ENCODE measurements at regions not wholly inside any gene's neighbourhood (a gene's known extent, or its start where the extent isn't known, plus 50 kb on each side); places are given as distances from the start of the nearest gene placed in this dataset.

DNA sequence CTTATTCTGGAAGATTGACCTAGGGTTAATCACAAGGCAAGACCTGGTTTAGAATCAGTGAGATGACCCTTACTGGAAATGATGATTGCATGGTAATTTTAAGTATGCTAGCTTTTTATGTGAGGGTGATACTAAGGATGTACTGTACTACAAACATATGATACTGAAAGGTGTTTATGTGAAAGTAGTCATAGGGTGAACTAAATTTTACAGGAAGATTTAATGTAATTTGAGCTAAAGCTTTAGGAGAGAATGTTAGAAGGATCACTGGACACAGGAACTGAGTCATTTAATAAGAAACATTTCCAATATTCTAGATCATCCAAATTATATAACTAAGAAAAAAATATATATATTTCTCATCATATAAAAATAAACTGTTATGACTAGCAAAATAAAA is 197.2 kb downstream of the COX7C start:
- DNase-seq (ENCODE audit: low spot score) = no peak
- H3K36me3 ChIP-seq = no peaks in the 10 kb centered on the region
- no peaks in the 10 kb centered on the region for H3K9me3 ChIP-seq
- TF ChIP-seq, protein P1, sequence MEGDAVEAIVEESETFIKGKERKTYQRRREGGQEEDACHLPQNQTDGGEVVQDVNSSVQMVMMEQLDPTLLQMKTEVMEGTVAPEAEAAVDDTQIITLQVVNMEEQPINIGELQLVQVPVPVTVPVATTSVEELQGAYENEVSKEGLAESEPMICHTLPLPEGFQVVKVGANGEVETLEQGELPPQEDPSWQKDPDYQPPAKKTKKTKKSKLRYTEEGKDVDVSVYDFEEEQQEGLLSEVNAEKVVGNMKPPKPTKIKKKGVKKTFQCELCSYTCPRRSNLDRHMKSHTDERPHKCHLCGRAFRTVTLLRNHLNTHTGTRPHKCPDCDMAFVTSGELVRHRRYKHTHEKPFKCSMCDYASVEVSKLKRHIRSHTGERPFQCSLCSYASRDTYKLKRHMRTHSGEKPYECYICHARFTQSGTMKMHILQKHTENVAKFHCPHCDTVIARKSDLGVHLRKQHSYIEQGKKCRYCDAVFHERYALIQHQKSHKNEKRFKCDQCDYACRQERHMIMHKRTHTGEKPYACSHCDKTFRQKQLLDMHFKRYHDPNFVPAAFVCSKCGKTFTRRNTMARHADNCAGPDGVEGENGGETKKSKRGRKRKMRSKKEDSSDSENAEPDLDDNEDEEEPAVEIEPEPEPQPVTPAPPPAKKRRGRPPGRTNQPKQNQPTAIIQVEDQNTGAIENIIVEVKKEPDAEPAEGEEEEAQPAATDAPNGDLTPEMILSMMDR (IDR thresholded peaks at IDR 0.05) = no peak
- H3K4me1 ChIP-seq = no peaks in the 10 kb centered on the region
- no peak overlapping the region for H3K4me3 ChIP-seq
- no peak overlapping the region for H3K27ac ChIP-seq
- H3K27me3 ChIP-seq = no peaks in the 10 kb centered on the region

DNA sequence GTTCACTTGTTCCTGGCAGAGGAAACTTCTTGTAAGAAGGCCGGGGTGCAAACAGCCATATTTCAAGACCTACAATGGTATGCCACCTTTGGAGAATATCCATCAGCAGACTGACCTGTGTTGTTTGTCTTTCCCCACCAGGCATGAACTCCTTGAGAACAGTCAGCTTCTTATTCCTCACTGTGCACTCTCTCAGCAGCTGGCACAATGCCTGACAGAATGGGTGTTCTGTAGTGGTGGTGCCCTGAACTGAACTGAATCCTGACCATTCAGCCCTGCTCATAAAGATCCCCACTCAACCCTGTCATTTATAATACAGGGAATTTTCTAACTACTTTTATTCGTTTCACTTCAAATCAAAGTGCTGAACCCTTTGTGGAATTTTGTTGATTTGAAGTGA is 206.9 kb downstream of the COX7C start:
- no peak for DNase-seq (ENCODE audit: low spot score)
- no peaks in the 10 kb centered on the region for H3K27me3 ChIP-seq
- TF ChIP-seq, protein P1 (IDR thresholded peaks at IDR 0.05) = no peak
- H3K9me3 ChIP-seq = no peaks in the 10 kb centered on the region
- no peaks in the 10 kb centered on the region for H3K4me1 ChIP-seq
- no peaks in the 10 kb centered on the region for H3K36me3 ChIP-seq
- H3K4me3 ChIP-seq = no peak overlapping the region
- no peak overlapping the region for H3K27ac ChIP-seq

DNA sequence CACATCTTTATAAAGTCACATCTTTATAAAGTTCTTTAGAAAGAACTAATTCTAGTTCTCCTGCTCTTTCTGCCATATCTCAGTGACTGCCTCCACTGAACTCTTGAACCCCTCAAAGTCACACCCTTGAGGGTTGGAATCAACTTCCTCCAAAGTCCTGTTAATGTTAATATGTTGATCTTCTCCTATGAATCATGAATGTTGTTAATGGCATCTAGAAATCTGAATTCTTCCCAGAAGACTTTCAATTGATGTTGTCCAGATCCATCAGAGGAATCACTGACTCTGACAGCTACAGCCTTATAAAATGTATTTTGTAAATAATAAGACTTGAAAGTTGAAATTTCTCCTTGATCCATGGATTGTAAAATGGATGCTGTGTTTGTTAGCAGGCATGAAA is 213.4 kb downstream of the COX7C start:
- no peaks in the 10 kb centered on the region for H3K9me3 ChIP-seq
- H3K27me3 ChIP-seq = no peaks in the 10 kb centered on the region
- H3K27ac ChIP-seq = no peak overlapping the region
- DNase-seq (ENCODE audit: low spot score) = no peak
- no peaks in the 10 kb centered on the region for H3K36me3 ChIP-seq
- no peaks in the 10 kb centered on the region for H3K4me1 ChIP-seq
- no peak overlapping the region for H3K4me3 ChIP-seq
- TF ChIP-seq, protein P1 (IDR thresholded peaks at IDR 0.05) = no peak

DNA sequence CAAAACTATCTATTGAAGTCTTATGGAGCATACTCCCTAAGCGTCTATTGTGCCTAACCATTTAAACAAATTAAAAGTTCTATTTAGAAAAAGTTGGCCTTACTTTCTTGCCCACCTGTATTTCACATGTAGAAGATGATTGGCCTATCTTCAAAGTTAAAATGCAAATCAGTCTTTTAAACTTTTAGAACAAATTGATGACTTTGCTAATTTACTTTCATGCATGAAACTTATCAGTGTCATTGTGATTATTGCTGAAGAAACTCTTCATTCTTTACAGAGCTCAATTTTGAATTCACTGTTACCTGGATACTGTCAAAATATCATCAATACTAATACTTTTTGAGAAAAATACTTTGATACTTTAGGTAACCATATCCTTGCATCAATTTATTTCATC is 216.1 kb downstream of the COX7C start:
- no peaks in the 10 kb centered on the region for H3K27me3 ChIP-seq
- no peaks in the 10 kb centered on the region for H3K9me3 ChIP-seq
- H3K4me3 ChIP-seq = no peak overlapping the region
- TF ChIP-seq, protein P1 (IDR thresholded peaks at IDR 0.05) = no peak
- no peak overlapping the region for H3K27ac ChIP-seq
- H3K4me1 ChIP-seq = no peaks in the 10 kb centered on the region
- DNase-seq (ENCODE audit: low spot score) = no peak
- no peaks in the 10 kb centered on the region for H3K36me3 ChIP-seq

DNA sequence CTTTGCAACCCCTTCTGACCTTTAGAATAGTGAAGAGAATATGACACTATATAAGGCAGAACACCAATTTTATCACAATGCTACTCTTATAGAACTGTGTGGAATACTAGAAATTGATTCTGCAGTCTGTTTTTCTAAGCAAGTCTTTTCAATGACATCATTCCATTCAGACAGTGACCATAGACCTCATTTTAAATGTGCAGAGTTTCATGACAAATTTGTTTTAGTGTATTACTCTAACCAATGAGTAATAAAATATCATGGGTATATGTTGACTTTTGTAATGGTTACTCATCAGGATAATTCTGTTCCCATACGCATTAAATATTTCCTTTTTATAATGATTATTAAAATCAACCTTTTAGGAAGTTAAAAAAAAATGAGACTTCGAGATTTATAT is 219.9 kb downstream of the COX7C start:
- no peaks in the 10 kb centered on the region for H3K36me3 ChIP-seq
- H3K4me3 ChIP-seq = no peak overlapping the region
- H3K27me3 ChIP-seq = no peaks in the 10 kb centered on the region
- DNase-seq (ENCODE audit: low spot score) = no peak
- no peak overlapping the region for H3K27ac ChIP-seq
- TF ChIP-seq, protein P1 (IDR thresholded peaks at IDR 0.05) = no peak
- H3K4me1 ChIP-seq = no peaks in the 10 kb centered on the region
- no peaks in the 10 kb centered on the region for H3K9me3 ChIP-seq

DNA sequence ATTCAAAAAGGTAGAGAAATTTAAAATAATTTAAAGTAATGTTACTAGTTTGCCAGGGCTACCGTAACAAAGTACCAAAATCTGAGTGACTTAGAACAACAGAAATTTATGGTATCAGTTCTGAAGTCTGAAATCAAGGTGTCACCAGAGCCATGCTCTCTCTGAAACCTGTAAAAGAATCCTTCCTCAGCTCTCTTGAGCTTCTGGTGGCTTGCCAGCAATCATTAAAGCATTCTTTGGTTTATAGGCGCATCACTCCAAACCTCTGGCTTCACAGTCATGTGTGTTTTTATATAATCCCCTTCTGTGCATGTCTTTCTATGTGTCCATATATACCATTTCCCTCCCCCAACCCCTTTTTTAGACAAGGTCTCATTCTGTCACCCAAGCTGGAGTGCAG is 220.3 kb downstream of the COX7C start:
- H3K27ac ChIP-seq = no peak overlapping the region
- H3K9me3 ChIP-seq = no peaks in the 10 kb centered on the region
- H3K36me3 ChIP-seq = no peaks in the 10 kb centered on the region
- H3K4me1 ChIP-seq = no peaks in the 10 kb centered on the region
- no peak for DNase-seq (ENCODE audit: low spot score)
- no peaks in the 10 kb centered on the region for H3K27me3 ChIP-seq
- H3K4me3 ChIP-seq = no peak overlapping the region
- TF ChIP-seq, protein P1 (IDR thresholded peaks at IDR 0.05) = no peak
